Naive thymus-derived CD8-positive, alpha-beta T cell (primary cell): ENCODE measurements at regions not wholly inside any gene's neighbourhood (a gene's known extent, or its start where the extent isn't known, plus 50 kb on each side); places are given as distances from the start of the nearest gene placed in this dataset.
A peak's percentile ranks its signal among the peaks of the same experiment; 100 is the strongest.

Experiments used
- ATAC-seq, 2 donors: fragments of 150-1000 bp; cut with Tn5 transposase in 1 of 2; sonication (Bioruptor Pico), chemical (Tn5 transposase) in 1 of 2; 1 replicate in 1 of 2; 2 replicates in 1 of 2; pipeline ENCODE4 v1.10.0; 2021; ENCODE audit warnings: mild to moderate bottlenecking in 2 of 2, moderate library complexity in 2 of 2
- POLR2A ChIA-PET: fragments of 350-600 bp; sonication (Branson Sonifier 250); formaldehyde crosslinking; loops from one replicate; lab custom pipeline; 2021; ENCODE audit warnings: antibody characterized with exemption; lab: Charles Lee
- DNase-seq, 10 donors: peaks; one replicate each; pipeline versions ENCODE4 v3.0.0 to v3.0.0-alpha.2; 2020 to 2022
- H3K27ac Mint-ChIP-seq, 10 donors: one replicate each; pipeline ENCODE4 v1.8.0; 2020 to 2022; ENCODE audit warnings: mild to moderate bottlenecking in 10 of 10, mixed read lengths in 10 of 10, moderate library complexity in 4 of 10, inconsistent platforms in 1 of 10
- H3K27me3 Mint-ChIP-seq, 5 donors: one replicate each; pipeline ENCODE4 v1.8.0; 2021 to 2022; ENCODE audit warnings: mixed read lengths in 5 of 5
- H3K36me3 Mint-ChIP-seq, 3 donors: one replicate each; pipeline ENCODE4 v1.8.0; 2020 to 2022; ENCODE audit warnings: mixed read lengths in 3 of 3, mild to moderate bottlenecking in 2 of 3, inconsistent platforms in 1 of 3
- H3K4me1 Mint-ChIP-seq, 4 donors: one replicate each; pipeline ENCODE4 v1.8.0; 2021 to 2022; ENCODE audit warnings: mixed read lengths in 4 of 4
- H3K4me3 Mint-ChIP-seq, 10 donors: one replicate each; pipeline ENCODE4 v1.8.0; 2020 to 2022; ENCODE audit warnings: mild to moderate bottlenecking in 10 of 10, mixed read lengths in 10 of 10, moderate library complexity in 6 of 10, inconsistent platforms in 1 of 10
- H3K9me3 Mint-ChIP-seq, 9 donors: one replicate each; pipeline ENCODE4 v1.8.0; 2020 to 2022; ENCODE audit warnings: mixed read lengths in 9 of 9, mild to moderate bottlenecking in 3 of 9, inconsistent platforms in 1 of 9, moderate library complexity in 1 of 9

DNA sequence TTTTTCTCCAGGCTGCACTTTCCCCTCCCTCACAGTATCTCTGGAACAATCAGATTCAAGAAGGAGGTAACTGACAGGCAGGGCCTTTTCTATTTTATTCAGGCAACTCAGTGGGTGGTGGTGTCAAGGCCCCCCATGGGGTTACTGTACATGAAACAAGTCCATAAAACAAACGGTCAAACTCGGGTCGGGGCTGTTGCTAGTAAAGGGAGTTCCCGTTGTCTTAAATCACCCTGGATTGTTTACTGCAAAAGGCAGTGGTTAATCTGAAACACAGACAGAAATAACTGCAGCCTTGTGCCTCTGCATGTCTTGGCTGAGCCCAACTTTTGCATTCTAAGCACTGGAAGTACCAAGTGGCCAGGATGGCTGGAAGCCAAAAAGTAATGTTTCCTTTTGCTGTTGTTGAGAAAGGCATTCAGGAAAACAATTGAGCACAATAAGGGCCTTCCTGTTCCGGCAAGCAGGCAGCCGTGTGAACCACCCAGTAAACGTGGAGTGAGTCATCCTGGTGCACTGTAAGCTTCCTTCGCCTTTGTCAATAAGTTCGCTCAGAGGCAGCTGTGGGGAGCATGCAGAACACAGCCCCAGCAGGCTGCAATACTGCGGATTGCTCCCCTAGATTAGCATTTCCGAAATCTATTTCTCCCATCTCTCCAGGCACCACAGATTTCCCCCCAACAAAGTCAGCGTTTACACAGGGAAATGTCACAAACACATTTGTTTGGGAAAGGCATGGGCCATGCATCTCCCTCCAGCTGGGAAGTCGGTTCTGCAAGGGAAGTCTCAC, 149.6 kb downstream of the IRS1 start:
- H3K4me1 Mint-ChIP-seq = peaks cover 5 to 30% (median 18%) of the 10 kb centered on the region in 4 donors
- peak overlapping the region in 9 of 10 donors; percentile 4 to 86 (median 75) for H3K27ac Mint-ChIP-seq
- ATAC-seq (peak; percentile 84 to 99), DNase-seq (peak in 4 of 10 donors; percentile 18 to 73 (median 36))
- peak overlapping the region in 7 of 10 donors; percentile 20 to 65 (median 50) for H3K4me3 Mint-ChIP-seq
- H3K9me3 Mint-ChIP-seq = peaks cover 0 to 13% (median 2%) of the 10 kb centered on the region in 9 donors
- POLR2A ChIA-PET = interaction anchor here (0.8 kb wide), 1 partner anchor 149 kb away, joined by 3 read pairs; no protein-coding TSS in a partner anchor
- peaks cover 0 to 7% (median 0%) of the 10 kb centered on the region in 5 donors for H3K27me3 Mint-ChIP-seq
- peaks cover 0 to 11% (median 7%) of the 10 kb centered on the region in 3 donors for H3K36me3 Mint-ChIP-seq

GRCh38 chr2:226649201-226649600, 150.4 kb downstream of the IRS1 start:
- H3K27me3 Mint-ChIP-seq = peaks cover 0 to 7% (median 0%) of the 10 kb centered on the region in 5 donors
- peaks cover 6 to 30% (median 18%) of the 10 kb centered on the region in 4 donors for H3K4me1 Mint-ChIP-seq
- H3K36me3 Mint-ChIP-seq = peaks cover 0 to 11% (median 7%) of the 10 kb centered on the region in 3 donors
- DNase-seq (no peak), ATAC-seq (no peak)
- H3K4me3 Mint-ChIP-seq = no peak overlapping the region
- H3K9me3 Mint-ChIP-seq = peaks cover 0 to 13% (median 2%) of the 10 kb centered on the region in 9 donors
- H3K27ac Mint-ChIP-seq = peak overlapping the region in 6 of 10 donors; percentile 4 to 86 (median 77)
- POLR2A ChIA-PET = no interaction called here

DNA sequence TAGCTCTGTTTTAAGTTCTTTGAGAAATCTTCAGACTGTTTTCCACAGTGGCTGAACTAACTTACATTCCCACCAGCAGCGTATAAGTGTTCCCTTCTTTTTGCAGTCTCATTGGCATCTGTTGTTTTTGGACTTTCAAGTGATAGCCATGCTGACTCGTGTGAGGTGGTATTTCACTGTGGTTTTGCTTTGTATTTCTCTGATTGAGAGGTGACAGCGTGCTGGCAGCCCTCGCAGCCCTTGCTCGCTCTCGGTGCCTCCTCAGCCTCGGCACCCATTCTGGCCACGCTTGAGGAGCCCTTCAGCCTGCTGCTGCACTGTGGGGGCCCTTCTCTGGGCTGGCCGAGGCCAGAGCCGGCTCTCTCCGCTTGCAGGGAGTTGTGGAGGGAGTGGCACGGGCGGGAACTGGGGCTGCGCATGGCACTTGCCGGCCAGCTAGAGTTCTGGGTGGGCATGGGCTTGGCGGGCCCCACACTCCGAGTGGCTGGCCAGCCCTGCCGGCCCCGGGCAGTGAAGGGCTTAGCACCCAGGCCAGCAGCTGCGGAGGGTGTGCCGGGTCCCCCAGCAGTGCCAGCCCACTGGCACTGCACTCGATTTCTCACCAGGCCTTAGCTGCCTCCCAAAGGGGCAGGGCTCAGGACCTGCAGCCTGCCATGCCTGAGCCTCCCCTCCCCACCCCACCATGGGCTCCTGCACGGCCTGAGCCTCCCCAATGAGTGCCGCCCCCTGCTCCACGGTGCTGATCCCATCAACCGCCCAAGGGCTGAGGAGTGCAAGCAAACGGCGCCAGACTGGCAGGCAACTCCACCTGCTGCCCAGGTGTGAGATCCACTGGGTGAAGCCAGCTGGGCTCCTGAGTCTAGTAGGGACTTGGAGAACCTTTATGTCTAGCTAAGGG, 151.8 kb downstream of the IRS1 start:
- Mint-ChIP-seq H3K4me3 (no peak overlapping the region), H3K27ac (no peak overlapping the region), H3K36me3 (peaks cover 0 to 11% (median 7%) of the 10 kb centered on the region in 3 donors)

GRCh38 chr2:226644399-226644865, 155.2 kb downstream of the IRS1 start:
- peaks cover 0 to 24% (median 6%) of the 10 kb centered on the region in 9 donors for H3K9me3 Mint-ChIP-seq
- H3K27me3 Mint-ChIP-seq = peaks cover 0 to 7% (median 2%) of the 10 kb centered on the region in 5 donors
- DNase-seq (no peak), ATAC-seq (no peak)
- POLR2A ChIA-PET = no interaction called here
- peaks cover 0 to 2% (median under 1%) of the 10 kb centered on the region in 4 donors for H3K4me1 Mint-ChIP-seq
- H3K4me3 Mint-ChIP-seq = no peak overlapping the region
- H3K27ac Mint-ChIP-seq = no peak overlapping the region
- peaks cover 0 to 16% (median 6%) of the 10 kb centered on the region in 3 donors for H3K36me3 Mint-ChIP-seq

More for the DNA sequence above, 151.8 kb downstream of the IRS1 start:
- DNase-seq (no peak), ATAC-seq (no peak)
- Mint-ChIP-seq H3K9me3 (peaks cover 0 to 13% (median 2%) of the 10 kb centered on the region in 9 donors), H3K4me1 (peaks cover 6 to 30% (median 18%) of the 10 kb centered on the region in 4 donors), H3K27me3 (peaks cover 0 to 7% (median 0%) of the 10 kb centered on the region in 5 donors)
- POLR2A ChIA-PET = no interaction called here

- POLR2A ChIA-PET = no interaction called here
- Mint-ChIP-seq H3K36me3 (peaks cover 0 to 11% (median under 1%) of the 10 kb centered on the region in 3 donors), H3K27ac (no peak overlapping the region), H3K27me3 (peaks cover 0 to 8% (median 3%) of the 10 kb centered on the region in 5 donors), H3K4me3 (no peak overlapping the region), H3K9me3 (peaks cover 0 to 19% (median 4%) of the 10 kb centered on the region in 9 donors), H3K4me1 (peaks cover 0 to 2% (median 0%) of the 10 kb centered on the region in 4 donors)
- DNase-seq (no peak), ATAC-seq (no peak)
Observed at GRCh38 chr2:226643946-226644282, 155.7 kb downstream of the IRS1 start.

DNA sequence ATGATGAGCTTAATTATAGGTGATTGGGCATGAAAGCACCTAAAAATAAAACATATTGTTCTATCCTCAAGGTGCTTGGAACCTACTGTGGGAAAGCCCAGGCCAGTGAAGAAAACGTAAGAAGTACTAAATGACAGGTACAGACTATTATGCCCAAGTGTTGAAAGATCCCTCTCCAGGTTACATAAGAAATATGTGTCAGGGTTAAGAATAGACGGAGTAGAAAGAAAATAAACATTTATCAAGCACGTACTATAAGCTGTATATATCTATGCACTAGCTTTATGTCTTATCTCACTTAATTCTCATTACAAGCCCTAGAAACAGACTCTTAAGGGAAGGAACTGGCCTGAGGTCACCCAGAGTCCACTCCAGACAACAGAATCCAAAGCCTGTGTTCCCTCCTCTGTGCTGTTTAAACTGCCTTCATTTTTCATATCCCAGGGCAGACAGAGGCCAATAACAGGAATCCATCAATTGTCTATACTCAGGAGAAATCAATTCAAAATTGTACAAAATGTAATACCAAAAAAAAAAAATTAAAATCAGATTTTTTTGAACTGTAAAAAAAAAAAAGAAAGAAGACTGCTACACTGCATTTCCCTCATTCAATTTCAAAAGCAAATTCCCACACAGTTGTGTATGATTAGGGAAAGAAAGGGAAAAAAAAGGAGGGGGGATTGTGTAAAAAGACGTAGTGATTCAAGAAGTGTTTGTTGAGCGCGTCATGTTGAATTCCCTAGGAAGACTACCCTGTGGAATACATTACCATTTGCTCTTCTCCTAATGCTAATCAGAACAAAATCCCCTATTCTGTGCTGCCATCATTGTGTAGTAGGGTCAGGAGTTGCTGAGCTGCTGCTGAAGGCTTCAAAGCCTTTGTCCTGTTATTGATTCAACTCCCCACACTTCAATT, 156.3 kb downstream of the IRS1 start:
- Mint-ChIP-seq H3K36me3 (peaks cover 0 to 11% (median 0%) of the 10 kb centered on the region in 3 donors), H3K9me3 (peaks cover 0 to 17% (median 5%) of the 10 kb centered on the region in 9 donors), H3K4me3 (no peak overlapping the region)

DNA sequence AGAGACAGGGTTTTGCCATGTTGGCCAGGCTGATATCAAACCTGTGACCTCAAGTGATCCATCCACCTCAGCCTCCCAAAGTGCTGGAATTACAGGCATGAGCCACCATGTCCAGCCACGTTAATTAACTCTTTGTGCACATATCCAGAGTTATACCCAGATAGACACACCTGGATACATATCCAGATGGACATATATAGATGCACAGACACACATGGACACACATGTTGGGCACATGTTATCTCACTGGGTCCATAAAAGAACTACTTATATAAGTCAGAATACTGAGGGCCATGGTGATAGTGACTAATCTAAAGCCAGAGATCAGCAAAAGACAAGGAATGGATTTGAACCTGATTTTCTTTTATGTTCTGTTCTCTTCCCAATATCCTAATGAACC, 158.6 kb downstream of the IRS1 start:
- DNase-seq = no peak
- ATAC-seq = no peak
- peaks cover 0 to 11% (median 0%) of the 10 kb centered on the region in 3 donors for H3K36me3 Mint-ChIP-seq
- H3K4me1 Mint-ChIP-seq = peaks cover 0 to 2% (median 0%) of the 10 kb centered on the region in 4 donors
- H3K4me3 Mint-ChIP-seq = no peak overlapping the region
- H3K27me3 Mint-ChIP-seq = peaks cover 0 to 11% (median 3%) of the 10 kb centered on the region in 5 donors
- H3K27ac Mint-ChIP-seq = no peak overlapping the region
- peaks cover 0 to 17% (median 5%) of the 10 kb centered on the region in 9 donors for H3K9me3 Mint-ChIP-seq
- POLR2A ChIA-PET = no interaction called here

More for the DNA sequence above, 156.3 kb downstream of the IRS1 start:
- Mint-ChIP-seq H3K4me1 (peaks cover 0 to 2% (median 0%) of the 10 kb centered on the region in 4 donors), H3K27ac (no peak overlapping the region), H3K27me3 (peaks cover 0 to 8% (median 3%) of the 10 kb centered on the region in 5 donors)
- ATAC-seq (no peak), DNase-seq (no peak)
- POLR2A ChIA-PET = no interaction called here

GRCh38 chr2:226640501-226640900, 159.1 kb downstream of the IRS1 start:
- ATAC-seq (no peak), DNase-seq (no peak)
- Mint-ChIP-seq H3K4me1 (peaks cover 0 to 2% (median 0%) of the 10 kb centered on the region in 4 donors), H3K9me3 (peaks cover 0 to 17% (median 5%) of the 10 kb centered on the region in 9 donors), H3K27me3 (peaks cover 0 to 11% (median 3%) of the 10 kb centered on the region in 5 donors), H3K36me3 (peaks cover 0 to 11% (median 0%) of the 10 kb centered on the region in 3 donors), H3K4me3 (no peak overlapping the region), H3K27ac (no peak overlapping the region)
- POLR2A ChIA-PET = no interaction called here

GRCh38 chr2:226639550-226639949, 160.1 kb downstream of the IRS1 start:
- Mint-ChIP-seq H3K4me3 (no peak overlapping the region), H3K27ac (no peak overlapping the region), H3K27me3 (peaks cover 0 to 11% (median 5%) of the 10 kb centered on the region in 5 donors), H3K36me3 (peaks cover 0 to 11% (median 0%) of the 10 kb centered on the region in 3 donors), H3K9me3 (peaks cover 0 to 17% (median 5%) of the 10 kb centered on the region in 9 donors), H3K4me1 (peaks cover 0 to 2% (median 0%) of the 10 kb centered on the region in 4 donors)
- POLR2A ChIA-PET = no interaction called here
- ATAC-seq (no peak), DNase-seq (no peak)

DNA sequence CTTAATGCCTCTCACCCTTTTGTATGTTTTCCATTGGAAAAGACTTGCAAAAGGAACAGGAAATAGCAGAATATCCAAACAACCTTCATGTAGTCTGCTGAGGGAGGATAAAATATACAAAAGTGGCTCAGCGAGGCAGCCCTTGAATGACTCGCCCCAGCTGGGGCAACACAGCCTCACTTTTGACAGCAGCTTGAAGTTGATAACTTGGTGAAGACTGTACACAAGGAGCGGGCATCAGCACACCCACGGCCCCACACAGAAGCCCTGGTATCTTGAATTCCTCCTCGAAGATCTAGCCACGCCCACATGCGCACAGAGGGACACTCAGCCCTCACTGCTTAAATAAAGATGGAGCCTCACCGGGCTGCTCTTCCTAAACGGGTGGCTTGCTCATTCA, 161.0 kb downstream of the IRS1 start:
- ATAC-seq (no peak), DNase-seq (no peak)
- Mint-ChIP-seq H3K9me3 (peaks cover 0 to 17% (median 5%) of the 10 kb centered on the region in 9 donors), H3K27me3 (peaks cover 0 to 11% (median 7%) of the 10 kb centered on the region in 5 donors), H3K4me3 (no peak overlapping the region), H3K4me1 (no peaks in the 10 kb centered on the region), H3K27ac (no peak overlapping the region), H3K36me3 (peaks cover 0 to 11% (median 0%) of the 10 kb centered on the region in 3 donors)
- POLR2A ChIA-PET = no interaction called here

DNA sequence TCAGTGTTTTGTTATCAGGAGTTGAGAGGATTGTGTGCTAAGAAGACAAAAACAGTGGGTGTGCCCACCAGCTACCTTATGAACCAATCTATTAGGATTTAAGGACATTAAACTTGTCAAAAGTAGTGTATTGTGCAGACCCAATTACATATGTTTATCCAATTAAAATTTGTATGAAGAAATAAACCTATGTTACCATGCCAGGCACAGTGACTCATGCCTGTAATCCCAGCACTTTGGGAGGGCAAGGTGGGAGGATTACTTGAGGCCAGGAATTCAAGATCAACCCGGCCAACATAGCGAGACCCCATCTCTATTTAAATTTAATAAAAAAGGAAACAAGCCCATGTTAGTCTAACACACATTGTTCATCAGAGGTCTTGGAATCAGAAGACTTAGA, 162.2 kb downstream of the IRS1 start:
- Mint-ChIP-seq H3K27ac (no peak overlapping the region), H3K36me3 (peaks cover 0 to 11% (median 0%) of the 10 kb centered on the region in 3 donors), H3K27me3 (peaks cover 0 to 11% (median 7%) of the 10 kb centered on the region in 5 donors), H3K9me3 (peaks cover 0 to 17% (median 5%) of the 10 kb centered on the region in 9 donors), H3K4me3 (no peak overlapping the region), H3K4me1 (no peaks in the 10 kb centered on the region)
- ATAC-seq (no peak), DNase-seq (no peak)
- POLR2A ChIA-PET = no interaction called here
